Lower lobe of right lung (tissue), 2 donors: ENCODE measurements at regions not wholly inside any gene's neighbourhood (a gene's known extent, or its start where the extent isn't known, plus 50 kb on each side); places are given as distances from the start of the nearest gene placed in this dataset.

Experiments used
- ATAC-seq, 2 donors: fragments of 200-7000 bp; cut with Tn5 transposase; one replicate each; pipeline ENCODE4 v1.9.1; 2020 to 2022; ENCODE audit warnings: mild to moderate bottlenecking in 2 of 2, moderate library complexity in 2 of 2
- DNase-seq: peaks from one replicate; pipeline ENCODE4 v3.0.0-alpha.2; 2020
- H3K27ac ChIP-seq: fragments of 200-600 bp; one replicate; pipeline ENCODE4 v1.8.0; 2022
- H3K27me3 ChIP-seq: fragments of 200-600 bp; one replicate; pipeline ENCODE4 v1.8.0; 2022; ENCODE audit warnings: low read depth
- H3K36me3 ChIP-seq: fragments of 200-600 bp; one replicate; pipeline ENCODE4 v1.8.0; 2022; ENCODE audit warnings: mild to moderate bottlenecking
- H3K4me1 ChIP-seq: fragments of 200-600 bp; one replicate; pipeline ENCODE4 v1.8.0; 2022
- H3K4me3 ChIP-seq: fragments of 200-600 bp; one replicate; pipeline ENCODE4 v1.8.0; 2022; ENCODE audit warnings: mild to moderate bottlenecking
- H3K9me3 ChIP-seq: fragments of 200-600 bp; one replicate; pipeline ENCODE4 v1.8.0; 2022
- intact Hi-C: fragments of 100-400 bp; cut with DNase I; formaldehyde crosslinking; loops from one replicate; pipeline ENCODE4 v1.11.0; 2022
- TF ChIP-seq, protein P1 (sequence below): fragments of 200-600 bp; IDR thresholded peaks from one replicate; pipeline ENCODE4 v1.8.0; 2022; ENCODE audit warnings: antibody characterized with exemption, mild to moderate bottlenecking
- donor health status: DM: no; HTN: yes; CAD: no; lungs with severe emphysema.

GRCh38 chr12:60967128-60967527, 1293.1 kb upstream of the USP15 start:
- H3K4me3 ChIP-seq: no peak overlapping the region
- TF ChIP-seq, protein P1, sequence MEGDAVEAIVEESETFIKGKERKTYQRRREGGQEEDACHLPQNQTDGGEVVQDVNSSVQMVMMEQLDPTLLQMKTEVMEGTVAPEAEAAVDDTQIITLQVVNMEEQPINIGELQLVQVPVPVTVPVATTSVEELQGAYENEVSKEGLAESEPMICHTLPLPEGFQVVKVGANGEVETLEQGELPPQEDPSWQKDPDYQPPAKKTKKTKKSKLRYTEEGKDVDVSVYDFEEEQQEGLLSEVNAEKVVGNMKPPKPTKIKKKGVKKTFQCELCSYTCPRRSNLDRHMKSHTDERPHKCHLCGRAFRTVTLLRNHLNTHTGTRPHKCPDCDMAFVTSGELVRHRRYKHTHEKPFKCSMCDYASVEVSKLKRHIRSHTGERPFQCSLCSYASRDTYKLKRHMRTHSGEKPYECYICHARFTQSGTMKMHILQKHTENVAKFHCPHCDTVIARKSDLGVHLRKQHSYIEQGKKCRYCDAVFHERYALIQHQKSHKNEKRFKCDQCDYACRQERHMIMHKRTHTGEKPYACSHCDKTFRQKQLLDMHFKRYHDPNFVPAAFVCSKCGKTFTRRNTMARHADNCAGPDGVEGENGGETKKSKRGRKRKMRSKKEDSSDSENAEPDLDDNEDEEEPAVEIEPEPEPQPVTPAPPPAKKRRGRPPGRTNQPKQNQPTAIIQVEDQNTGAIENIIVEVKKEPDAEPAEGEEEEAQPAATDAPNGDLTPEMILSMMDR: no peak
- no peak overlapping the region for H3K27ac ChIP-seq
- no peaks in the 10 kb centered on the region for H3K4me1 ChIP-seq
- intact Hi-C loops: no loop called here
- H3K36me3 ChIP-seq: no peaks in the 10 kb centered on the region
- no peaks in the 10 kb centered on the region for H3K27me3 ChIP-seq
- ATAC-seq: no peak
- no peak for DNase-seq
- no peaks in the 10 kb centered on the region for H3K9me3 ChIP-seq

DNA sequence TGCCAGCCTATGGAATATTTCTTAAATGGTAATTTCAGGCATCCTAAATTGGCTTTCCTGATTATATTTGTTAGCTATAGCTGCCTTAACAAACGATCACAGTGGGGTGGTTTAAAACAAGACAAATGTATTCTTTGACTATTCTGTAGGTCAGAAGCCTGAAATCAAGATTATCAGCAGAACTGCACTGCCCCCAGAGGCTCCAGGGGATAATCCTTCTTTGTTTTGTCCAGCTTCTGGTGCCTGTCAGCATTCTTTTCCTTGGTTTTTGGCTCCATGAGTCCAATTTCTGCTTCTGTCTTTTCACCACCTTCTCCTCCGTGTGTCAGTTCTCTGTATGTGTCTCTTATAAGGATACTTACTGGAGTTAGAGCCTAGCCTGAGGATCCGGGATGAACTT, 1282.2 kb upstream of the USP15 start:
- intact Hi-C loops: no loop called here
- Histone ChIP-seq H3K9me3 (no peaks in the 10 kb centered on the region), H3K4me3 (no peak overlapping the region), H3K4me1 (no peaks in the 10 kb centered on the region), H3K27me3 (no peaks in the 10 kb centered on the region), H3K36me3 (no peaks in the 10 kb centered on the region), H3K27ac (no peak overlapping the region)
- ATAC-seq: no peak
- TF ChIP-seq, protein P1: no peak
- no peak for DNase-seq

GRCh38 chr12:60980558-60980957, 1279.6 kb upstream of the USP15 start:
- no peak for ATAC-seq

GRCh38 chr12:60981473-60981872, 1278.7 kb upstream of the USP15 start:
- no peaks in the 10 kb centered on the region for H3K27me3 ChIP-seq
- TF ChIP-seq, protein P1: no peak
- no peak overlapping the region for H3K4me3 ChIP-seq
- ATAC-seq: no peak
- H3K9me3 ChIP-seq: no peaks in the 10 kb centered on the region
- H3K4me1 ChIP-seq: no peaks in the 10 kb centered on the region
- intact Hi-C loops: no loop called here
- H3K36me3 ChIP-seq: no peaks in the 10 kb centered on the region
- H3K27ac ChIP-seq: no peak overlapping the region
- no peak for DNase-seq

More at GRCh38 chr12:60980558-60980957, 1279.6 kb upstream of the USP15 start:
- Histone ChIP-seq H3K4me1 (no peaks in the 10 kb centered on the region), H3K36me3 (no peaks in the 10 kb centered on the region), H3K27me3 (no peaks in the 10 kb centered on the region), H3K27ac (no peak overlapping the region), H3K4me3 (no peak overlapping the region), H3K9me3 (no peaks in the 10 kb centered on the region)
- intact Hi-C loops: no loop called here
- TF ChIP-seq, protein P1: no peak
- DNase-seq: no peak

- DNase-seq: no peak
- ATAC-seq: no peak
- intact Hi-C loops: no loop called here
These were observed 1268.1 kb upstream of the USP15 start for GRCh38 chr12:60992087-60992486.

More at GRCh38 chr12:60992087-60992486, 1268.1 kb upstream of the USP15 start:
- no peaks in the 10 kb centered on the region for H3K36me3 ChIP-seq
- H3K4me1 ChIP-seq: no peaks in the 10 kb centered on the region
- no peak overlapping the region for H3K4me3 ChIP-seq
- no peaks in the 10 kb centered on the region for H3K9me3 ChIP-seq
- H3K27ac ChIP-seq: no peak overlapping the region
- TF ChIP-seq, protein P1: no peak
- no peaks in the 10 kb centered on the region for H3K27me3 ChIP-seq
